ENCODE measurements at regions not wholly inside any gene's neighbourhood (a gene's known extent, or its start where the extent isn't known, plus 50 kb on each side); places are given as distances from the start of the nearest gene placed in this dataset.

GRCh38 chr6:19440531-19440930 lies 396.6 kb upstream of the ID4 start:
- TF ChIP-seq RAD21 (IDR thresholded peaks at IDR 0.05; ENCODE audit: low read depth) = no peak
- no peak for TF ChIP-seq TCF12 (IDR thresholded peaks at IDR 0.05; ENCODE audit: low read depth)
